Renal pelvis (tissue), 1 donor: ENCODE measurements at regions not wholly inside any gene's neighbourhood (a gene's known extent, or its start where the extent isn't known, plus 50 kb on each side); places are given as distances from the start of the nearest gene placed in this dataset.
A peak's percentile ranks its signal among the peaks of the same experiment; 100 is the strongest.
"Not testable (repeated sequence)": the region's sequence is repeated elsewhere in the genome, so short reads cannot be mapped to it uniquely, and the experiment has no call there.

Experiments used
- DNase-seq: peaks from one replicate; pipeline ENCODE4 v3.0.0-alpha.2; 2013

DNA sequence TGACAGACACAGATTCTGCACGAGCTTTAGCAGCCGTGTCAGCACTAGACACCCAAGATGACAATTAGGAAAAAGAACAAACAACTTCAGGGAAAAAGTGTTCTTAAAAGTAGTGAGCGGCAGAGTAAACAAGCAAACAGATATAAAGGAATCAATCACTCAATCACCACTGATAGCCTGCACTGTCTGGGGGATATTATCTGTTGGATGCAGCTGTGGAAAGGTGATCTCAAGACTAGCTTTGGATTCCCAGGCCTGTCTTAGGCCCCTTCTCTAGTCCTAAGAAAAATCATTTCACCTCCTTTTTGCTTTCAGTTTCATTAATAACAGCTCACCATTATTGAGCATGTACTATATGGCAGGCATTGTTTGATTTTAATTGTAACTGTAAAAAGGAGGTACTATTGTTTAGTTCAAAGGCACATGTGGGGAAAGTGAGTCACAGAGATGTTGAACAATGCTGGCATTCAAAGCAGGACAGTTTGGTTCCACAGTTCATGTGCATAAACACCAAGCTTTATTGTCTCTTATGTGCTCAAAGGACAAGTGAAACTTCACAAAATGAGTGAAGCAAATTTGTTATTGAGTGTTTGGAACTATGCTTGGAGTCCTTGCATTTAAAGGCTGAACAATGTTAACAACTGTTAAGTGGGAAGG lies 147.3 kb upstream of the TCF4 start:
- DNase-seq = no peak

DNA sequence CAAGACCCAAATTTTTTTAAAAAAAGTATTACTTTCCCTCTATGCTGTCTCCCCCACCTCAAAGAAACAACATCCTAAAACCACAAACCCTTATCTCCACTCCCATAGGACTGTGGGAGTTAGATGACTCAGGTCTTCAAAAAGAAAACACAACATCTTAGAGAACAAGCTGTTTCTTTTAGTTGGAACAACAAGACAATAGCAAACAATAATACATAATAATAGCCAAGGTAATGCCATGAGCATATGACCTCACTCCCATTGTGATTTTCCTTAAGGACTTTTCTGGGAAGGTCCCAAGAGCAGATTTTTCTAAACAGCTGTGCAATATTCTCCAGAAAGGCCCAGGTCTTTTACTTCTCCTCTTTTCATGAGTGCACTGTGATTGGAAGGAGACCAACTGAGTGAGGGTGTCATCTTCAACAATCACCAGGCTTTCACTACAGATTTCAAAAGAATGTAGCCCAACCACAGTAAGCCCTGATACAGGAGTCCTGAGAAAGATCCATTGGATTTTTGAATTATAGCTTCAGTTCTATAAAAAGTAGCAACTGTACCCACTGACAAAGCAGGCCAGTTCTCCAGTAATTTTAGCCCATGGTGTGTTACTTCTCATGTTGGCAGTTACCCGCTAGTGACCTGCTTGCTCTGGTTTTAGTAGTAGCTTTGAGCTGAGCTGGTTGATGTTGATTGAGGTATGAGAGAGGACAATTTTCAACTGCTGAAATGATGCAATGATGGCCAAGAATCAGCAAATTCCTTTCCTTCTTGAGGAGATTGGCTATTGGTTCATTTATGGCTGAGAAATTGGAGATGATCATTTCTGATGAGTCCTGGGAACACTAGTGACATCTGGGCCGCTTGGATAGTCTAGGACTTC lies 144.5 kb upstream of the TCF4 start:
- no peak for DNase-seq

DNA sequence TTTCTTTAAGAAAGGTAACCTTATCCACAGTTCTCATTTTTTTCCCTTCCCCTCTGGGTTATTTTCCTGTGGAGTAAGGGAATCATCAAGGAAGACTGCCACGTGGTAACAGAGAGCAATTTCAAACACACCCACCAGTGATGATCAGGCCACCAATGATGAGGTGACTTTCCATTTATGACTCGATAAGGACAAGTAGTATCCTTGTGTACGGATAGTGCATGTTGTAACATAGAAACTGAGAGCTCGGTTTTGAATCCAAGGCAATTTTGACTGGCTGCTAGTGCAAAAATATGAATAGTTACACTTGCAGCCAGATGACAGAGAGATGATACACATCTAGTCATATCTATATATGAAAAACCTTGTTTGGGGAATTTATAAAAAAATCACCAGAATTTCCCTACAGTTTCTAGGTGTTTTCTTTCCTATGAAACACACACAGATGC lies 143.6 kb upstream of the TCF4 start:
- no peak for DNase-seq

DNA sequence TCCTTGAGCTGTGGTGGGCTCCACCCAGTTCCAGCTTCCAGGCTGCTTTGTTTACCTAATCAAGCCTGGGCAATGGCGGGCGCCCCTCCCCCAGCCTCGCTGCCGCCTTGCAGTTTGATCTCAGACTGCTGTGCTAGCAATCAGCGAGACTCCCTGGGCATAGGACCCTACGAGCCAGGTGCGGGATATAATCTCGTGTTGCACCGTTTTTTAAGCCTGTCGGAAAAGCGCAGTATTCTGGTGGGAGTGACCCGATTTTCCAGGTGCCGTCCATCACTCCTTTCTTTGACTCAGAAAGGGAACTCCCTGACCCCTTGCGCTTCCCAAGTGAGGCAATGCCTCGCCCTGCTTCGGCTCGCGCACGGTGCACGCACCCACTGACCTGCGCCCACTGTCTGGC lies 133.0 kb upstream of the TCF4 start:
- not testable (repeated sequence) for DNase-seq

DNA sequence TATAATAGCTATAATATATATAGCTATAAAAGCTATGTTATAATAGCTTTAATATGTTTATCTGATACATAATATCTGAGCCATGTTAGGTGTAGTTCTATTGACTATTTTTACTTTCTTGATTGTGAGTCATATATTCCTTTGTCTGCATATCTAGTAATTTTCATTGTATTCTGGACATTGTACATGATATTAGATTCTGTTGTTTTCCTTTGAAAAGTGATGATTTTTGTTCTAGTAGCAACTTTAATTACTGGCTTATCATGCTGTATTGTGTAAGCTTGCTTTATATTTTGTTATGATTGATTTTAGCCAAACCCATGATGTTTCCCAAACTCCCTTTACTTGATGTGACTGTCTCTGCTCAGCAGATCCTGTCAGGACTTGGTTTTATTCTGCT lies 125.7 kb upstream of the TCF4 start:
- DNase-seq = no peak

DNA sequence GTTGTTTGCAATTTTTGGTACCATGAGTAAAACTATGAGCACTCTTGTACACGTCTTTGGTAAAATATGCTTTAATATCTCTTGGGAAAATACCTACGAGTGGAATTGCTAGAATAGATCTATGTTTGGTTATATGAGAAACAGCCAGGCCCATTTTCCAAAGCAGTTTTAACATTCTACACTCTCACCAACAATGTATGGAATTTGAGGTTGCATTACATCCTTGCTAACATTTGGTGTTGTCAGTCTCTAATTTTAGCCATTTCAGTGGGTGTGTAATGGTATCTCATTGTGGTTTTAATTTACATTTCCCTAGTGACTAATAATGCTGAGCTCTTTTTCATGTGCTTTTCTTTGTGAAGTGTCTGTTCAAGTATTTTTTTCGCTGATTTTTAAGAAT lies 118.9 kb upstream of the TCF4 start:
- DNase-seq = no peak

DNA sequence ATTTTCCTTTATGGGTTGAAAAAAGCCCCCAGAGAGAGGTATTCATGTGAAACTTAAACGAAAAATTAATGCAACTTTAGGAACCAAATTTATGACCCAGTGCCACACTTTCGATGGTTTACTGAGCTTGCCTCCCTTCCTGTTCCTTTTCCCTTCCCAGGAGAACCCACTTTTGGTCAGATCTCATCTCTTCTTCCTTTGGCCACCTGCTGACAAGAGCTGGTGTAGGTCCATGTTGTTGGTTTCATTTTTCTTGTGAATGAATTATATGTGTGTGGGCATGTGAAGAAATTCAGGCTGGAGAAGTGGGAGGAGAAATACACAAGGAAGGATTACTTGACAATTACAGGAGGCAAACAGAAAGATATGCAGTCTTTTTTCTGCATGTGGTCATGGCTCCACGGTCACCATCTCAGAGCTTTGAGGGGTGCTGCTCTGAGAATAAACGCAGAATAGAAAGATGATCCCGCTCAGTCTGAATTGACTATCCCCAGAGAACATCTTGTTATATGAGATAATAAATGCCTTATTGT lies 111.3 kb upstream of the TCF4 start:
- DNase-seq = peak; percentile 9

DNA sequence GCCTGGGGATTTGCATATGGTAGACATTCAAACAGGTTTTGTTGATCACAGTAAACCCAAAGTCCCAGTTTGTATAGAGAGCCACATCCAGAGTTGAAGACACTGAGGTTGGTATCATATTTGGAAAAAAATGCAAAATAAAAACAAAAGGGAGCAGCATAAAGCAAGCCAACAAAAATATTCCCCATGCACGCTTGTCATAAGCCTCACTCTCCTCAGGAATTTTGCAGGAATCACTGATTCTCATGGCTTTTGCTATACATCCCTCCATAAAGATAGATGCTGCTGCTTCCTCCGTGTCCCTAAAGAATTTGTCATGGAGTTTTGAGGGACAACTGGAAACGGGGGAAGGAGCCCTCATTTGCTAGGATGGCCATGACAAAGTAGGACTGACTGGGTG lies 108.8 kb upstream of the TCF4 start:
- DNase-seq = no peak

DNA sequence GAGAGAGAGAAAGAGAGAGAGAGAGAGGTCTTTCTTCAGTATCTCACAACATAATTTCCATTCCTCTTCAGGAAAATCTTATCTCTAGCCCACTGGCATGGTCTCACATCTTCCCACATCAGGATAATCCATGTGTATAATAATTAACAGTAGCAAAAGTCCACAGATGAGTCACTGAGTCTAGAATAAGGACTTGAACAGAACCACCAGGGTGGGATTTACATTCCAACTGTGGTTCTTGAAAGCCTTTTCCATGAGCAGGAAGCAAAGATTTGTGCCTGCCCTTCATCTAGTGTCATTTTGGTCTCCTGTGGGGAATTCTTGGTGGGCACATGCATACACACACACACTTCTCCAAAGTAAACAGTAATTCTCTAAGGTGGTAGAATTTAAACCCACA lies 107.1 kb upstream of the TCF4 start:
- DNase-seq = no peak

DNA sequence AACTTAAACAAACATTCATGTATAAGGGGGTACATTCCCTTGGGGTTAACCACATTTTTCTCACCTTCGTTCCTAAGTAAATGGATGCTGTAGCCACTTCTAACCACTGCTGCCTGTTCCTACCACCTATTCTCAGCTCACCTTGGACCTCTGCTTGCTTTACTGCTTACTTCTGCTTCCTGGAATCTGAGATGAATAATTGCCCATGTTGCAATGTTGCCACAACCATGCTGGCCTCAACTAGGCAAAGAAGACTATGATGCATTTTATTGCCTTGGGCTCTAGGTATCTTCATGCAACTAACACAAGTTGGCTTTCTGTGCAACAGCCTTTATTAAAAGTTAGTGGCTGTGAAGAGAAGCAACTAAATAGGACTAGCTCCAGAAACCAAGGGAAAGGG lies 106.3 kb upstream of the TCF4 start:
- DNase-seq = no peak

DNA sequence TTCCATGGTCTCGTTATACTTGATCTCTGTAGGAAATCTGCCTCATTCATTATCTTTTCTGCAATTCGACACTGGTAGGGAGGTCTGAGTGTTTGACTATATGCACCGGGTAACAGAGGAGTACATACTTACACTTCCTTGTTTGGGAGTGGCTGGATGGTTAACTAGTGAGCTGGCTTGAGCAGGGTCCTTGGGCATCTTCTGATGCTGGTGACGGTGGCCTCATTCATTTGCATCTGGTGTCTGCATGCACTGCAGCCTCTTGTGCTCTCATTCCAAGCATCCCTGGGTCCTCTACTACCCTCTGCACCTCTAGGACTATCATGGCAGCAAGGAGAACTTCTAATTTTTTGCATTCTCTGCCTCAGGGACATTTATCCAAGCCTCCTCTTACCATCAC lies 100.0 kb upstream of the TCF4 start:
- no peak for DNase-seq

DNA sequence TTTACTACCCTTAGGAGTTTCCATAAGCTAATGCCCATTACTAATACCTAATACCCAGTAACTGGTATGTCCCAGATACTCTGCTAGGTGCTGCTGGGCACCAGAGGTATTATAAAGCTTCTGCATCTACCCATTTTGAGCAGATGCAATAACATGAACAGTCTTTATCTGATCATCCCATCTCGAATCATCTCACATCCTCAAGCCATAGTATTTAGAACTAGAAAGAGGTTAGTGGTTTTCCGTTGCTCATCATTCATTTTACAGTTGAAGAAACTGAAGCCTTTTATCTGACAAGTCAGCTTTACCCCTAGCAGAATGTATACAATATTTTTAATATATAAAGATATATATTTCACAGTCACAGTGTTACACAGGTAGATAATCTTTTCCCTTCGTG lies 99.1 kb upstream of the TCF4 start:
- DNase-seq = no peak

DNA sequence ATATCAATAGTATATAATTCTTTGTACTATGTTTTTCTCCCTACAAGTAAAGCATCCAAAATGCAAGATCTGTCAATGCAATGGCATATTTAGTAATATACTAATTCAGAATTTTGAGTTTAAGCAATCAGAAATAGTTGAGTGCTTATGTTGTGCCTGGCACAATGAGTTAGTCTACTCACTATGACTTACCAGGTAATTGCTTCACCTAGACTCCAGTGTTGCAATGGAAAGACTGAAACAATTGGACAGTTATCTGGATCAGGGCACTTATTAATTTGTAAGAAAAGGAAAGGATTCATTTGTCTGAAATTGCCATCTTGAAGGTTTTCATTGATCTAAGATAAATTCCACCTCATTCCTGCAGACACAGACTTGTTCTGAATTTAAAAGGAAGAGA lies 97.6 kb upstream of the TCF4 start:
- no peak for DNase-seq

DNA sequence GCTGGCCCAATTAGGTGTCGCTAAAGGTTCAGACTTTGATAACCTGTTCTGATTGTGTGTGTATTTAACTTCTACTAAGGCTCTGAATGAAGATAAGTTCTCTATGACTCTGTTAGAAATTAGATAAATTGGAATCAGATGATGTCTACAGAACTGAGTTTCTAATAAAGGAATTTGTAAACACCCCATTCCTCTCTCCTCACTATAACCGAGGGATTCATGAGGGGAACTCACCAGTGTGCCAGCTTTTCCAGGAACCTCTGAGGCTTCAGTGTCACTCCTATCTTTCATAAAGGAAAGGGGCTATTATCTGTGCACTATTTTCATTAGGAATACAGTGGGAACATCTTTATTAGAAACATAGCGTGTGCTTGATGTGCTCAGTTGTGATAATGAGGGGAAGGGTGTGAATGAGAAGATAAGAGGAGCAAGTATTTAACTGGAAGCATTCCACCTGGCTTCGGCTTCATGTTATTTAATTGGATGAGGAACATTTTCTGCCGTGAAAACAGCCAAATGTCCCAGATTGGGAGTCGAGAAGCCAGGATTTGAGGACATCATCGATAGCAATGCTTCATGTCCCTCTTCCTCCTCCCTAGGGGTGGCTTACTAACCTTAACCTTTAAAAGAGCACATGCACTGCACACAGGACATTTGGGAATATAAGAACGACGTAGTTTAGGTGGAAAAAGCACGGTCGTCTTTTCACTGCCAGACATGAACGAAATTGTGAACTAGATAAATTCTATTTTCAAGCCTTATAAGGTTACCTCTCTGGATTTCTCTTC lies 84.8 kb upstream of the TCF4 start:
- no peak for DNase-seq

DNA sequence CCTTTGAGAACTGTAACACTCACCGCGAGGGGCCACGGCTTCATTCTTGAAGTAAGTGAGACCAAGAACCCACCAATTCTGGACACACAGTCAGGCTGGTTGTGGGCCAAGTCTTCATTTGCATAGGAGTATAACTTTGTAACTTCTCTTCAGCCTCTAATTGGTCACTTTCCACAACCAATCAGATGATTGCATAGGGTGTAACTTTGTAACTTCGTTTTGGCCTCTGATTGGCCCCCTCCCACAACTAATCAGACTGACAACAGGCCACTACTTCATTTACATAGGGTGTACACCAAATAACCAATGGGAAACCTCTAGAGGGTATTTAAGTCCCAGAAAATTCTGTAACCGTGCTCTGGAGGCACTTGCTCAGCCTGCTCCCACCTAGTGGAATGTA lies 77.5 kb upstream of the TCF4 start:
- no peak for DNase-seq

DNA sequence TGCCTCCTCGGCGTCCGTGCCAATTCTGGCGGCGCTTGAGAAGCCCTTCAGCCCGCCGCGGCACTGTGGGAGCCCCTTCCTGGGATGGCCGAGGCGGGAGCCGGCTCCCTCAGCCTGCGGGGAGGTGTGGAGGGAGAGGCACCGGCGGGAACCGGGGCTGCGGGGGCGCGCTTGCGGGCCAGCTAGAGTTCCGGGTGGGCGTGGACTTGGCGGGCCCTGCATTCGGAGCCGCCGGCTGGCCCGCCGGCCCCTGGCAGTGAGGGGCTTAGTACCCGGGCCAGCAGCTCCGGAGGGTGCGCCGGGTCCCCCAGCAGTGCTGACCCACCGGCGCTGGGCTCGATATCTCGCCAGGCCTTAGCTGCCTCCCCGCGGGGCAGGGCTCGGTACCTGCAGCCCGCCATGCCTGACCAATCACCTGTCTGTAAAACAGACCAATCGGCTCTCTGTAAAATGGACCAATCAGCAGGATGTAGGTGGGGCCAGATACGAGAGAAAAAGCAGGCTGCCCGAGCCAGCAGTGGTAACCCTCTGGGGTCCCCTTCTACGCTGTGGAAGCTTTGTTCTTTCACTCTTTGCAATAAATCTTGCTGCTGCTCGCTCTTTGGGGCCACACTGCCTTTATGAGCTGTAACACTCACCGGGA lies 76.9 kb upstream of the TCF4 start:
- not testable (repeated sequence) for DNase-seq

DNA sequence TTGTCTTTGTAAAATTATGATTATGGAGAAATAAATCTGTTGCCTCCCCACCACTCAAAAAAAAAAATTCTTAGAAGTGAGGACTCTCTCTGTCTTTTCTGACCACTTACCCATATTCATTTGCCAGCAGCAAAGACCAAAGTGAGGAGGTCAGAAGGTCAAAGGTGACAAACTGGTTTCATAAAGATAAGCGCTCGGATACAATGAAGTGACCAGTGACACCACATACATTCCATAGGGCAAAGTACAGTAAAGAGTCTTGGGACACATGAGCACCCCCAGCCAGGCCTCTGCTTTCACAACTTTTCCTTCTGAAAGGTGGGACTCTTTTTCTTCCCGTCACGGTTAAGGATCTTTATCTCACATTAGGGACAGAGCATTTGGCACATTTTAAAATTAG lies 75.9 kb upstream of the TCF4 start:
- DNase-seq = no peak

DNA sequence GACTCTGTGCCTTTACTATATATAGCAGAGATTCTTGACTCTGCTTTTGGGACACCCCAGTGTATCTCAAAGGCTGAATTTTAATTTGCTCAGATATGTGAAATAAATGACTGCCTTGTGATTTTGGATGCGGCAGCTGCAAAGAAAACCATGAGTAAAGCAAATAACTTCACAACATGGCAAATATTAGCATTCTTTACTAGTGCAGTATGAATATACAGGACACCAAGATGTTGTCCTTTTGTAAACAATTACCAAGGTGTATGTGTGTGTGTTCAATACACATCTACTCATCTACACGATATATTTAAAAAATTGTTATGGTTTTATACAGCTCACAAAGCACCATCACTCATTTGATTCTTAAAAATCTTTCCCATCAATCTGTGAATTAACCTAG lies 70.6 kb upstream of the TCF4 start:
- no peak for DNase-seq

DNA sequence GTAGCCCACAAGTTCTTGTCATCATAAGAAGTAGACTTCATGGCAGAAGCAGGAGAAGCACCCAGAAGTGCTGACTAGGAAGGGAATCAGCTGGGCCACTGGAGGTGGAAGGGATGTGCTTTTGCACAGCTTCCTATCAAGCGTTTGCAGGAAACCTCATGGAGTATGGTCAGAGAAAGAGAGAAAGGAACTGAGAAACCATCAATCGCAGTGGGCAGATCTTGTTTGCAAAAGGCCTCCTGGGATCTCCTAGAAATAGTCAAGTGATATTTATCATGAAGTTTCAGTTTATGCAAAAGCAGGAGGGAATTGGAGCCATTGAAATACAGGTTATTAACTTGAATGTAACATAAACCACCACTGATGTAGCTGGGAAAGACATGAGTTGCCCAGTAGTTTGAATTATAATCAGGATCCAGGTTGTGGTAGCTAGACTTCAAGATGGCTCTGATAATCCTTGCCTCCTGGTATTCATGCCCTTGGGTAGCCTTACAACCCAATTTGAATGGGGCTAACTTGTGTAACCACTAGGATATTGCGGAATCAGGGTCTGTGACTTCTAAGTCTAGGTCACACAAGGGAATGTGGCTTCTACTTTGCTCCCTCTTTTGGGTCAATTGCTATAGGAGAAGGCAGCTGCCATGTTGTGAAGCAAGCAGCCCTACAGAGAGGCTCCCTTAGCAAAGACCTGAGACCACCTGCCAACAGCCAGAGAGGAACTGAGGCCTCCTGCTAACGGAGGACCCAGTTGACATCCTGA lies 69.8 kb upstream of the TCF4 start:
- no peak for DNase-seq

DNA sequence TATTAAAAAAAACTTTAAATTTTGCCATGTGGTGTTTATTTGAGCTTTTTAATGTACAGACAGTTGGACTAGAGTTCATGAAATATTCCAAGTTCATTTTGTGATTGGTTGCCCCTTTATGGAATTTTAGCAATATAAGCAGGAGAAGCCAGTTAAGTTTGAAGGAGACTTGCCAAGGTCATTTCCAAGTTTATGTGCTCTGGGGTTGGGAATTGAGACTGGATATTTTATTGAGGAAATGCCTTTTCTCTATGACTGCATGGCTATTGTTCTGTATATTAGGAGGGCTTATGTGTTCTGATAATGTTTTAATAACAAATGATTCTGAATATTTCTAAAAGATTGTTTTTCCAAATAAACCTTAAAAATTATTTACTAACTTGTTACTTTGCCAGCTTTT lies 67.0 kb upstream of the TCF4 start:
- DNase-seq = peak; percentile 2

DNA sequence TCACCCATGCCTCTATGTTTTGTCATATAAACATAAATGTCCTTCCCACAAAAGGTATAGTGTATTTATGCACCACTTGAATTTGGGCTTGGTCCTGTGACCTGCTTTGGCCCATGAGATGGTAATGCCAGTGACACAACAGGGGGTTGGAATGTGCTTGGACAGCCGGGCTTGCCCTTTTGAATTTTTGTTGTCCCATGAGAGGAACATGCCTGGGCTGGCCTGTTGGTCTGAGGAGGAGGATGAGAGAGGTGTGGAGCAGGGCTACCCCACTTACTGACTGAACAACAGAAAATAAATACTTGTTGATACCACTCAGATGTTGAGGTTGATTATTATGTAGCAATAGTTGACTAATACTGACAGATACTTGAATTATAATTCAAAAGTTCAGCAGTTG lies 63.2 kb upstream of the TCF4 start:
- no peak for DNase-seq
